Thyroid gland (tissue), 4 donors: ENCODE measurements at regions not wholly inside any gene's neighbourhood (a gene's known extent, or its start where the extent isn't known, plus 50 kb on each side); places are given as distances from the start of the nearest gene placed in this dataset.

Experiments used
- DNase-seq, 2 donors: peaks; one replicate each; pipeline ENCODE4 v3.0.0-alpha.2; 2019
- H3K27ac ChIP-seq, 3 donors: fragments of 200-600 bp; sonication (generic); 1 replicate in 2 of 3; 2 replicates in 1 of 3; pipeline ENCODE4 v1.5.1; 2016 to 2019; ENCODE audit warnings: mild to moderate bottlenecking in 1 of 3, moderate library complexity in 1 of 3
- H3K27me3 ChIP-seq: fragments of 200-600 bp; sonication (generic); one replicate; pipeline ENCODE4 v1.5.1; 2019
- H3K36me3 ChIP-seq, 2 donors: fragments of 200-600 bp; sonication (generic); one replicate each; pipeline ENCODE4 v1.5.1; 2016 to 2019
- H3K4me1 ChIP-seq, 2 donors: fragments of 200-600 bp; sonication (generic); one replicate each; pipeline ENCODE4 v1.5.1; 2017 to 2019
- H3K4me3 ChIP-seq, 3 donors: fragments of 200-600 bp; sonication (generic); replicated peaks in 1 of 3; 1 replicate in 2 of 3; 2 replicates in 1 of 3; pipeline ENCODE4 v1.5.1; 2016; ENCODE audit warnings: mild to moderate bottlenecking in 1 of 3
- H3K9me3 ChIP-seq: fragments of 200-600 bp; sonication (generic); one replicate; pipeline ENCODE4 v1.5.1; 2017
- CTCF ChIP-seq, 6 experiments: fragments of 200-600 bp in 3 of 6; fragments of 450-650 bp in 3 of 6; sonication (generic) in 3 of 6; IDR thresholded peaks; one replicate each; pipeline ENCODE4 v1.5.1; 2016 to 2019; ENCODE audit warnings: antibody characterized with exemption in 6 of 6, mild to moderate bottlenecking in 2 of 6, inconsistent platforms in 1 of 6, moderate library complexity in 1 of 6
- POLR2A ChIP-seq, 2 donors: fragments of 450-650 bp; IDR thresholded peaks; one replicate each; pipeline ENCODE4 v1.6.1; 2017; ENCODE audit warnings: antibody characterized with exemption in 2 of 2, mild to moderate bottlenecking in 2 of 2, moderate library complexity in 1 of 2
- WGBS, 2 donors: methylation state at CpG; one replicate each; pipeline ENCODE4 v1.1.5; 2017; 5-methylcytosine and 5-hydroxymethylcytosine counted together
- intact Hi-C: fragments of 100-400 bp; cut with DNase I; formaldehyde crosslinking; loops from one replicate; pipeline ENCODE4 v1.15.1; 2023

- no peak for DNase-seq
- intact Hi-C loops = no loop called here
These were observed 113.7 kb upstream of the KLF4 start for GRCh38 chr9:107603281-107603680.

GRCh38 chr9:107600060-107600573 lies 110.5 kb upstream of the KLF4 start:
- H3K9me3 ChIP-seq = no peaks in the 10 kb centered on the region
- H3K27me3 ChIP-seq = no peaks in the 10 kb centered on the region
- 48 to 58% methylated on average over 3 of the region's 3 CpGs for WGBS, 2 donors
- intact Hi-C loops = no loop called here
- no peaks in the 10 kb centered on the region for H3K4me1 ChIP-seq
- no peak for TF ChIP-seq CTCF (IDR thresholded peaks at IDR 0.05)
- no peak for TF ChIP-seq POLR2A (IDR thresholded peaks at IDR 0.05)
- H3K36me3 ChIP-seq = no peaks in the 10 kb centered on the region
- no peak for DNase-seq
- H3K27ac ChIP-seq = peak overlapping the region in 1 of 3 donors; percentile 38
- no peak overlapping the region for H3K4me3 ChIP-seq

More at GRCh38 chr9:107603281-107603680, 113.7 kb upstream of the KLF4 start:
- no peaks in the 10 kb centered on the region for H3K27me3 ChIP-seq
- WGBS, 2 donors = 72 to 78% methylated on average over 4 of the region's 4 CpGs
- TF ChIP-seq CTCF (IDR thresholded peaks at IDR 0.05) = no peak
- TF ChIP-seq POLR2A (IDR thresholded peaks at IDR 0.05) = no peak
- H3K4me1 ChIP-seq = no peaks in the 10 kb centered on the region
- H3K36me3 ChIP-seq = no peaks in the 10 kb centered on the region
- H3K4me3 ChIP-seq = no peak overlapping the region
- no peaks in the 10 kb centered on the region for H3K9me3 ChIP-seq
- no peak overlapping the region for H3K27ac ChIP-seq

- 89% methylated on average over 7 of the region's 7 CpGs for WGBS, 2 donors
- H3K4me3 ChIP-seq = no peak overlapping the region
- no peaks in the 10 kb centered on the region for H3K4me1 ChIP-seq
- no peak for TF ChIP-seq POLR2A (IDR thresholded peaks at IDR 0.05)
- no peak for TF ChIP-seq CTCF (IDR thresholded peaks at IDR 0.05)
- no peak overlapping the region for H3K27ac ChIP-seq
- no peaks in the 10 kb centered on the region for H3K36me3 ChIP-seq
- intact Hi-C loops = no loop called here
- DNase-seq = no peak
- H3K9me3 ChIP-seq = no peaks in the 10 kb centered on the region
- H3K27me3 ChIP-seq = no peaks in the 10 kb centered on the region
These were observed 108.2 kb upstream of the KLF4 start for GRCh38 chr9:107597743-107598217.

- WGBS, 2 donors = 90 to 94% methylated on average over 3 of the region's 3 CpGs
- H3K4me1 ChIP-seq = no peaks in the 10 kb centered on the region
- TF ChIP-seq POLR2A (IDR thresholded peaks at IDR 0.05) = no peak
- no peak for TF ChIP-seq CTCF (IDR thresholded peaks at IDR 0.05)
- DNase-seq = no peak
- no peaks in the 10 kb centered on the region for H3K27me3 ChIP-seq
- no peak overlapping the region for H3K4me3 ChIP-seq
- no peaks in the 10 kb centered on the region for H3K36me3 ChIP-seq
- H3K9me3 ChIP-seq = no peaks in the 10 kb centered on the region
- no peak overlapping the region for H3K27ac ChIP-seq
- intact Hi-C loops = no loop called here
These were observed 105.5 kb upstream of the KLF4 start for GRCh38 chr9:107594908-107595530.

- intact Hi-C loops = no loop called here
- no peaks in the 10 kb centered on the region for H3K36me3 ChIP-seq
- WGBS, 2 donors = 72 to 82% methylated on average over 3 of the region's 3 CpGs
These were observed 103.8 kb upstream of the KLF4 start for GRCh38 chr9:107593224-107593870.

More at GRCh38 chr9:107593224-107593870, 103.8 kb upstream of the KLF4 start:
- Histone ChIP-seq H3K27ac (no peak overlapping the region), H3K4me3 (no peak overlapping the region), H3K9me3 (no peaks in the 10 kb centered on the region), H3K4me1 (no peaks in the 10 kb centered on the region), H3K27me3 (no peaks in the 10 kb centered on the region)
- no peak for DNase-seq
- TF ChIP-seq CTCF (IDR thresholded peaks at IDR 0.05) (no peak), POLR2A (IDR thresholded peaks at IDR 0.05) (no peak)
